ENCODE measurements at regions not wholly inside any gene's neighbourhood (a gene's known extent, or its start where the extent isn't known, plus 50 kb on each side); places are given as distances from the start of the nearest gene placed in this dataset.

DNA sequence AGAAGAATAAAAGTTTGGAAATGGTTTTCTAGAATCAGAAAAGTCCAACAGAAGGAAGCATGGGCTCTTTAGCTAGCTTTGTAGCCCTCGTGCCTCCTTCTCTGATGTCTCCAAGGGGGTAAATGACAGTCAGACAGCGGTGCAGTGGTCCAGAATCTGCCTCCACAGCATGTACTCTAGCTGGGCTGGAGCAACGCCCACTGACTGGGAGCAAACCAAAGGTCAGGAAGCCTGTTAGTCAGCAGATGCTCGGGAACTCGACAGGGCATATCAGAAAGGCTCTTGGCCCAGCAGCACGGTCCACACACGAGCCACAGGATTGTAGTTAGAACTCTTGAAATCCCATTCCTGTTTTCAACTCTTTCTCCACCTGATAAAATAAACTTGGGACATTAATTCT, 164.3 kb downstream of the GRIN2B start (continued):
- no peak for TF ChIP-seq ZNF235 (CRISPR knock-in tag; IDR thresholded peaks at IDR 0.05; ENCODE audit: borderline replicate concordance)

DNA sequence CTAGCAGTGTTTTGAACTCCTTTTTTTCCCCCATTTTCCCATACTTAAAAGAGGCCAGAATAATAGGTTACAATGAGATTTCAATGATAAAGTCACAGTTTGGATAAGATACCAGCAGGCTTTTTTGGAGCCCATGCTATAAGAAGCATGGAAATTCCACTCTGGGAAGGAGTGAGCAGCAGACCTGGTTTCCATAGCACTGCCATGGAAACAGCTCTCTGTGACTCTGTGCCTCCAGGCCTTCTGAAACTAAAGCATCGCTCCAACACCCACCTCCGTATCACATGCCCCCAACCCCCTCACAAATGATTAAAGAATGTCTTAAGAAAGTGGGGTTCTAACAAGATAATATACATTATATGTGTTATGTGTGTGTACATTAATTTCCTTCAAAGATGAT, 165.0 kb downstream of the GRIN2B start:
- H3K4me1 ChIP-seq (ENCODE audit: insufficient read depth, low read length) = no peaks in the 10 kb centered on the region
- H3K36me3 ChIP-seq (replicated peaks in 1 of 2; ENCODE audit: control insufficient read depth in 1 of 2, insufficient read depth in 2 of 2, low read length in 2 of 2) = no peaks in the 10 kb centered on the region
- H3K9ac ChIP-seq (ENCODE audit: insufficient read depth, low read depth, low read length) = no peak overlapping the region
- no peaks in the 10 kb centered on the region for H3K9me3 ChIP-seq (ENCODE audit: low read length)
- H4K20me1 ChIP-seq (ENCODE audit: insufficient read depth, low read length) = no peaks in the 10 kb centered on the region
- POLR2A ChIA-PET = no interaction called here
- CTCF ChIA-PET (ENCODE audit: low intra/inter-chr PET ratio, low total read pairs) = no interaction called here
- no peak overlapping the region for H3K27ac ChIP-seq (ENCODE audit: extremely low read length, insufficient read depth, low read length)
- ATAC-seq (no peak), FAIRE-seq (no peak), DNase-seq (ENCODE audit: low spot score) (no peak)
- BruUV-seq (replicated peaks) = no TSS peak
- intact Hi-C loops (cut with micrococcal nuclease; ENCODE audit: unreplicated experiment) = no loop called here
- TF ChIP-seq U2AF2 (IDR thresholded peaks at IDR 0.05; ENCODE audit: low read depth, low read length) (no peak), ZNF251 (CRISPR knock-in tag; IDR thresholded peaks at IDR 0.05) (no peak), HOXA3 (CRISPR knock-in tag; IDR thresholded peaks at IDR 0.05) (no peak), POLR2G (IDR thresholded peaks at IDR 0.05; ENCODE audit: low read depth, low read length) (no peak), SMAD9 (CRISPR knock-in tag; IDR thresholded peaks at IDR 0.05) (no peak), SAFB2 (CRISPR knock-in tag; IDR thresholded peaks at IDR 0.05; ENCODE audit: borderline replicate concordance, low read depth) (no peak), ZBED4 (CRISPR knock-in tag; IDR thresholded peaks at IDR 0.05; ENCODE audit: borderline replicate concordance) (no peak), ZBTB43 (CRISPR knock-in tag; conservative IDR thresholded peaks at IDR 0.05) (no peak), FOXO4 (CRISPR knock-in tag; conservative IDR thresholded peaks at IDR 0.05) (no peak), ZNF264 (CRISPR knock-in tag; IDR thresholded peaks at IDR 0.05) (no peak), ZSCAN25 (CRISPR knock-in tag; IDR thresholded peaks at IDR 0.05) (no peak)
- no peaks in the 10 kb centered on the region for H3K79me2 ChIP-seq (ENCODE audit: insufficient read depth, low read length)
- in situ Hi-C loops (cut with HindIII; ENCODE audit: extremely low pct_ligation_motif_present, low pct_unique_long_range_greater_than_20kb) = no loop called here
- H3K27me3 ChIP-seq (ENCODE audit: control insufficient read depth in 1 of 2, insufficient read depth in 2 of 2, low read length in 2 of 2) = no peaks in the 10 kb centered on the region
- no peak overlapping the region for H3K4me2 ChIP-seq (ENCODE audit: low read depth, low read length)
- no peak overlapping the region for H3K4me3 ChIP-seq (replicated peaks in 1 of 3; ENCODE audit: insufficient read depth in 1 of 3, low read depth in 2 of 3, low read length in 3 of 3)
- no peak overlapping the region for H2AFZ ChIP-seq (ENCODE audit: low read length)
- 30% methylated on average over 2 of the region's 2 CpGs for WGBS (ENCODE audit: low lambda C conversion rate)

Measured in HepG2 (cell line).